ENCODE measurements at regions not wholly inside any gene's neighbourhood (a gene's known extent, or its start where the extent isn't known, plus 50 kb on each side); places are given as distances from the start of the nearest gene placed in this dataset.

DNA sequence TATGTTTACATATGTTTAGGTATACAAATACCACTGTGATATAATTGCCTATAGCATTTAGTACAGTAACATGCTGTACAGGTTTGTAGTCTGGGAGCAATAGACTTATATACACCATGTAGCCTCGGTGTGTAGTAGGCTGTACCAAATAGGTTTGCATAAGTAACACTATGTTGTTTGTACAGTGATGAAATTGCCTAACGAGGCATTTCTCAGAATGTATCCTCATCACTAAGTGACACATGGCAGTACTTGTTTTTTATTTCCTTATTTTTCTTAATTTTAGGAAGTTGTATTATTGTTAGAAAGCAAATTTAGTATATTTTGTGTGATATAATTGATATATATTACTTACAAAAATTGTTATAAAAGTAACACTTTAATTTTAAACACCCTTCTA lies 840.9 kb downstream of the LTN1 start:
- TF ChIP-seq, protein P1, sequence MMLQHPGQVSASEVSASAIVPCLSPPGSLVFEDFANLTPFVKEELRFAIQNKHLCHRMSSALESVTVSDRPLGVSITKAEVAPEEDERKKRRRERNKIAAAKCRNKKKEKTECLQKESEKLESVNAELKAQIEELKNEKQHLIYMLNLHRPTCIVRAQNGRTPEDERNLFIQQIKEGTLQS (CRISPR knock-in tag; conservative IDR thresholded peaks at IDR 0.05) = no peak
- no peak for TF ChIP-seq CTCF (IDR thresholded peaks at IDR 0.05)
- TF ChIP-seq PREB (CRISPR knock-in tag; IDR thresholded peaks at IDR 0.05; ENCODE audit: borderline replicate concordance) = no peak
- no peak for TF ChIP-seq ATF6 (CRISPR knock-in tag; IDR thresholded peaks at IDR 0.05)
- no peak for TF ChIP-seq ATF2 (CRISPR knock-in tag; IDR thresholded peaks at IDR 0.05; ENCODE audit: borderline replicate concordance, low read depth)
- TF ChIP-seq E2F4 (CRISPR knock-in tag; IDR thresholded peaks at IDR 0.05; ENCODE audit: borderline replicate concordance, low read depth) = no peak
- no peak for TF ChIP-seq SP1 (CRISPR knock-in tag; conservative IDR thresholded peaks at IDR 0.05)
